SJSA1 (cell line): ENCODE measurements at regions not wholly inside any gene's neighbourhood (a gene's known extent, or its start where the extent isn't known, plus 50 kb on each side); places are given as distances from the start of the nearest gene placed in this dataset.
A peak's percentile ranks its signal among the peaks of the same experiment; 100 is the strongest.

ENCODE experiments used
- DNase-seq, 2 experiments: peaks; one replicate each; pipeline ENCODE4 v3.0.0-alpha.2; 2015 to 2020; ENCODE audit warnings: low spot score in 2 of 2, low read depth in 1 of 2
- H3K27ac ChIP-seq: fragments of 250-450 bp; sonication (Bioruptor Pico); 2 replicates; pipeline ENCODE4 v1.5.1; 2020; ENCODE audit warnings: mild to moderate bottlenecking, moderate library complexity
- H3K27me3 ChIP-seq: fragments of 250-450 bp; sonication (Bioruptor Pico); replicated peaks from 2 replicates; pipeline ENCODE4 v1.5.1; 2020; ENCODE audit warnings: mild to moderate bottlenecking, moderate library complexity
- H3K36me3 ChIP-seq: fragments of 250-450 bp; sonication (Bioruptor Pico); 2 replicates; pipeline ENCODE4 v1.5.1; 2020; ENCODE audit warnings: mild to moderate bottlenecking
- H3K4me1 ChIP-seq: fragments of 250-450 bp; sonication (Bioruptor Pico); replicated peaks from 2 replicates; pipeline ENCODE4 v1.6.1; 2021; ENCODE audit warnings: mild to moderate bottlenecking
- H3K4me3 ChIP-seq: fragments of 250-450 bp; sonication (Bioruptor Pico); 2 replicates; pipeline ENCODE4 v1.5.1; 2020; ENCODE audit warnings: mild to moderate bottlenecking
- H3K9me3 ChIP-seq: fragments of 250-450 bp; sonication (Bioruptor Pico); replicated peaks from 2 replicates; pipeline ENCODE4 v1.5.1; 2020; ENCODE audit warnings: mild to moderate bottlenecking

DNA sequence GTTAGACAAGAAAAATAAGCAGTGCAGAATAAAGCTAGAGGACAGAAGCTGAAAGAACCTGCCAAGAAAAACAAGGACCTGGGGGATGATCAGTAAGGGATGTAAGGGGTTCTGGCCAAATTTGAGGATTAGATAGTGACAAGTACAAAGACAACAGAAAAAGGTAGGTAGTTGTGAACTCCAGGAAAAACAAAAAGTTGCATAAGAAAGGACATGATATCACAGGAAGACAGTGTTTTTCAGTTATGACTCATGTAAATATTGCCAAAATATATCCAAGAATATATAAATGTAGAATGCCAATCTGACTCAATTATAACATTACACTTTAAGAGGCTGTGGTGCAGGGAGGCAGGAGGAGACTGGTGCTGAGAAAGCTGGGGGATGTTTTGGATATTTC, 209.8 kb upstream of the SH3BP4 start:
- Histone ChIP-seq H3K27ac (no peak overlapping the region), H3K4me3 (no peak overlapping the region), H3K27me3 (no peaks in the 10 kb centered on the region), H3K36me3 (no peaks in the 10 kb centered on the region), H3K4me1 (no peaks in the 10 kb centered on the region), H3K9me3 (no peaks in the 10 kb centered on the region; the same call in 1 of the 2 replicates)
- no peak for DNase-seq

DNA sequence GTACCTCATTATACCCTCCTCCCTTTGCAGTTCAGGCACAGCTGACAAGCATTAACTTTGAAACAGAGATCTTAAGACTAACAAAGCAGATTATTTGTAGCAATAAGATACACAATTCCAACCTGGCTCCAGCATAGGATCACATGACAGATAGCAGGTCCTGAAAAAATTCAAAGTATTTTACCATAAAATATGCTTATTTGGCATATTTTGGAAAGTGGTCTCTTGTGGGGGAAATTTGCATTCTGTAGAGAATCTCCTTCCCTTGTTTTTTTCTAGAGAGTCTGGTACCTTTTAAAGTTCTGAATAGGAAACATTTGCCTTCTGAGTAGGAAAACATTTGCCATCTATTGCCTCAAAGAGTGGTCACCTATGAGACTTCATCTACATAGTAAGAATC, 212.8 kb upstream of the SH3BP4 start:
- H3K9me3 ChIP-seq, result no peaks in the 10 kb centered on the region
- H3K4me3 ChIP-seq, result no peak overlapping the region
- no peaks in the 10 kb centered on the region for H3K27me3 ChIP-seq
- H3K4me1 ChIP-seq, result no peaks in the 10 kb centered on the region
- no peak for DNase-seq
- no peaks in the 10 kb centered on the region for H3K36me3 ChIP-seq
- no peak overlapping the region for H3K27ac ChIP-seq

DNA sequence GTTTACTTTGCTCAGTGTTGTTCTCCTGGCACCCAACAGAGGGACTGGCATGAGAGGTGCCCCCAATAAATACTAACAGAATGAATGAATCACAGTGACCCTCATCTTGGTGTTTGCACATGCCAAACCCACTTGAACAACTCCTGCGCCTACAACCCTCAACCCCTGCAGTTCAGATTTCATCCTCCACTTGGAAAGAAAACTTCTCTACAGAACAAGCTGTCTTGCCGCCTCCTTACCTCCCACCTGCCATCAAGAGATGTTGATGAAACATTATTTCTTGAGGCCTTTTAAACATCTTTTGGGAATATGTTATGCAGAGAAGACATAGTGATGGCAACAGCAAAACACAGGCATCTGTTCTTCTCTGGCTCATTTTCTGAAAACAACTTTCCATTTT, 216.0 kb upstream of the SH3BP4 start:
- Histone ChIP-seq H3K9me3 (no peaks in the 10 kb centered on the region), H3K4me3 (no peak overlapping the region), H3K27ac (no peak overlapping the region), H3K36me3 (no peaks in the 10 kb centered on the region), H3K4me1 (no peaks in the 10 kb centered on the region), H3K27me3 (no peaks in the 10 kb centered on the region)
- DNase-seq, result no peak

DNA sequence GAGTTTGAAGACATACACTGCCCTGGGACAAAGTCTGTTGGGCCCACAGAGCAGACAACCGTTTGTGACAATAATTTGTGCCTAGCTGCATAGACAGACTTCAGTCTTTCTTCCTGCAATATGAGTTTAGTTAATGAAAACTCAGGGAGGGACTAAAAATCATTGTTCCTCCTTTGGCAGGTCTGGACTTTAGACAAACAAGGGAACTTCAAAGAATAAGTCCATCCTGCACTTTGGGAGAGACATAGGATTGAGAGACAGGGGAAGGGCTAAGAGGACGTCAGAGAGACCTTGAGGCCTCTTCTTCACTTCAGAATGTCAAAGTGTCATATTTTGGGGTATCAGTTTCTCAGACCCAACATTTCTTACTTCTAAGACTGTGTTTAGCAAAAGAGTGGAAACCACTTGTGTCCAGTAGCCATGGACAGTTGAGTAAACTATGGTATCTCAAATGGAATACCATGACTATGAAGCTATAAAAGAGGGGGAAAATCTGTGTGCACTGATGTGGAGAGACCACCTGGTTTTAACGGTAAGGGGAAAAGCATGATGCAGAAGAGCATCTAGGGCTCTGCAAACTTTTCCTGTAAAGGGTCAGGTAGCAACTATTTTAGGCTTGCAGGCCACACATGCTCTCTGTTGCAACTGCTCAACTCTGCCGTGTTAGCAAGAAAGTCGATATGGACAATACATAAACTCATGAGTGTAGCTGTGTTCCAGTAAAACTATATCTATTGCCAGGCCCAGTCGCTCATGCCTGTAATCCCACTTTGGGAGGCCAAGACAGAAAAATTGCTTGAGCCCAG, 217.8 kb upstream of the SH3BP4 start:
- no peak for DNase-seq
- Histone ChIP-seq H3K27ac (no peak overlapping the region), H3K36me3 (no peaks in the 10 kb centered on the region), H3K9me3 (no peaks in the 10 kb centered on the region), H3K27me3 (no peaks in the 10 kb centered on the region), H3K4me1 (0 out of 2 replicates have a peak, but pooled peaks cover 4% of the 10 kb centered on the region), H3K4me3 (no peak overlapping the region)

DNA sequence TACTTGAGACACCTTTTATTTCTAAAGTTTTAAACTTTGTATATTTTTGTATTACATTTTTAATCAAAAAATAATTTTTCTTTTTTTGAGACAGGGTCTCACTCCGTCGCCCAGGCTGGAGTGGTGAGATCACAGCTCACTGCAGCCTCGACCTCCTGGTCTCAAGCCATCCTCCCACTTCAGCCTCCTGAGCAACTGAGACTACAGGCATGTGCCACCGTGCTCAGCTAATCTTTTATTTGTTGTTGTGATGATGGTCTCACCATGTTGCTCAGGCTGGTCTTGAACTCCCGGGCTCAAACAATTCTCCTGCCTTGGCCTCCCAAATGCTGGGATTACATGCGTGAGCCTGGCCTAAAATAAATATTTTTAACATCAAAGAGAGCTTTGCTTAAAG, 218.7 kb upstream of the SH3BP4 start:
- no peaks in the 10 kb centered on the region for H3K9me3 ChIP-seq

DNA sequence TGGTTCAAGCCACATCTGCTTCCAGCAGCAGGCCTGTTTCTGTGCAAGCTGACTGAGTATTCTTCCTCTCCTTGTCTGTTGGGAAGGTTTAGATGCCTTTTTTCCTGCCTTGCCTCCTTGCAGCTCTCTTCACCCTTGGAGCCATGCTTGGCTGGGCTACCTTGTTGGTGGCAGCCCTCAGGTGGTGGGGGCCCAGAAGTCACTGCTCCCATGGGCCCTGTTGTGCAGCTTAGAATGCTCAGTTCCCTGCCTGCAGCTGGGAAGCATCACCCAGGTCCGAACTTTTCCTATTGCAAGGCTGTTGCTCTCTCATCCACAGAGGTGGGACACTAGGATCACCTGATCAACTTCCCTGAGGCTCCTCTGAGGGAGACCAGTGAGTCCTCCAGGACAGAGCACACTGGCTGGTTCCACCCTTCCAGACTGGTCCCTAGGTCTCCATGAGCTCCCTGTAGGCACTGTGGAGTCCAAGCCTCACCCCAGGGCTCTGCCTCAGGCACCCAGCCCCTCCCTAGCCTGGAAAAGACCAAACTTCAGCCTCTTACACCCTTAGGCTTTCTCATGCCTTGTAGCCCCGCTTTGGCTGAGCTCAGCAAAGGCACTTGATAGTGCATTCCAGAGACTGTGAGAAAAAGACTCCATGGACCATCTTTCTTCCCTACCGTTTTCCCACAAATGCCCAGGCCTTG, 219.3 kb upstream of the SH3BP4 start:
- no peaks in the 10 kb centered on the region for H3K36me3 ChIP-seq
- DNase-seq, result no peak
- H3K9me3 ChIP-seq, result no peaks in the 10 kb centered on the region
- H3K4me3 ChIP-seq, result no peak overlapping the region
- H3K27me3 ChIP-seq, result no peaks in the 10 kb centered on the region
- H3K4me1 ChIP-seq, result 0 out of 2 replicates have a peak, but pooled peaks cover 4% of the 10 kb centered on the region
- no peak overlapping the region for H3K27ac ChIP-seq

More for the DNA sequence above, 218.7 kb upstream of the SH3BP4 start:
- Histone ChIP-seq H3K36me3 (no peaks in the 10 kb centered on the region), H3K4me3 (no peak overlapping the region), H3K27me3 (no peaks in the 10 kb centered on the region), H3K4me1 (0 out of 2 replicates have a peak, but pooled peaks cover 4% of the 10 kb centered on the region), H3K27ac (no peak overlapping the region)
- DNase-seq, result no peak

DNA sequence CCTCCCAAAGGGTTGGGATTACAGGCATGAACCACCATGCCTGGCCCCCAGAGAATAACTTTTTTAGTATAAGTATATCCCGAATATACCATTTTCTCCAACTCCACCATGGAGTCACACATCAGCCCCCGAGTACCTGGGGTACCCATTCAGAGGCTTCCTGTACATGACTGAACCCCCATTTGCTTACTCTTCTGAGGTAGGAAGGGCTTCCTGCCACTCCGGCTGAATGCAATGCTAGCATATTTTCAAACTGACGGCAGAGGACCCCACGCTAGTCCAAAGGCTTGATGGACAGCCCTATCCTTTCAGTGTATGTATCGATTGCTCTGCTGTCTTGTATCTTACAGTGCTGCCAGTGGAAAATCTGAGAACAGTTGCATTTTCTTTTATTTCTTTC, 220.6 kb upstream of the SH3BP4 start:
- no peaks in the 10 kb centered on the region for H3K27me3 ChIP-seq
- peaks cover 4% of the 10 kb centered on the region; the same call in 1 of the 2 replicates for H3K4me1 ChIP-seq
- DNase-seq, result no peak
- H3K36me3 ChIP-seq, result no peaks in the 10 kb centered on the region
- H3K4me3 ChIP-seq, result no peak overlapping the region
- H3K9me3 ChIP-seq, result no peaks in the 10 kb centered on the region; the same call in 1 of the 2 replicates
- no peak overlapping the region for H3K27ac ChIP-seq

DNA sequence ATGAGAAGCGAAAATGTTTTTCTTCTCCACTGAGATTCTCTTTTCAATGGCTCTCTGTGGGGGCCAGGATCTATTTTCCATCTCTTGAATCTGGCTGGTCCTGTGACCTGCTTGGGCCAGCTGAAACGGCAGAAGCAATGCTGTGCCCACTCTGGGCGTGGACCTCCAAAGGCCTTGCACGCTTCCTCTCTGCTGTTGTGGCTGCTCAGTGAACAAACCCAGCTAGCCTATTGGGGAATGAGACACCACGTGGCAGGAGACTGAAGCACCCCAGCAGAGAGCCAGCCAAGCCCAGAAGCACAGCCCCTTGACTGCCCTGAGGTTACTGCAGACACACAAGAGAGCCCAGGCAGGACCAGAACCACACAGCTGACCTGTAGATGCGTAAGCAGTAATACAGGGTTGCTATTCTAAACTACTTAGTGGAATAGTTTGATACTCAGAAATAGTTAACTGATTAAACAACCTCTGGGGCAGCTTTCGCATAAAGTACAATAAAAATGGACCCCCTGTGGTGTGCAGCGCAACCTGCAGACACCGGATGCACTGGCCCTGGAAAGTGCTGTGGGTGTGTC, 221.7 kb upstream of the SH3BP4 start:
- Histone ChIP-seq H3K9me3 (peaks cover 2% of the 10 kb centered on the region; the same call in 1 of the 2 replicates), H3K4me3 (no peak overlapping the region), H3K4me1 (peaks cover 15% of the 10 kb centered on the region), H3K27me3 (no peaks in the 10 kb centered on the region), H3K27ac (no peak overlapping the region), H3K36me3 (no peaks in the 10 kb centered on the region)
- no peak for DNase-seq

DNA sequence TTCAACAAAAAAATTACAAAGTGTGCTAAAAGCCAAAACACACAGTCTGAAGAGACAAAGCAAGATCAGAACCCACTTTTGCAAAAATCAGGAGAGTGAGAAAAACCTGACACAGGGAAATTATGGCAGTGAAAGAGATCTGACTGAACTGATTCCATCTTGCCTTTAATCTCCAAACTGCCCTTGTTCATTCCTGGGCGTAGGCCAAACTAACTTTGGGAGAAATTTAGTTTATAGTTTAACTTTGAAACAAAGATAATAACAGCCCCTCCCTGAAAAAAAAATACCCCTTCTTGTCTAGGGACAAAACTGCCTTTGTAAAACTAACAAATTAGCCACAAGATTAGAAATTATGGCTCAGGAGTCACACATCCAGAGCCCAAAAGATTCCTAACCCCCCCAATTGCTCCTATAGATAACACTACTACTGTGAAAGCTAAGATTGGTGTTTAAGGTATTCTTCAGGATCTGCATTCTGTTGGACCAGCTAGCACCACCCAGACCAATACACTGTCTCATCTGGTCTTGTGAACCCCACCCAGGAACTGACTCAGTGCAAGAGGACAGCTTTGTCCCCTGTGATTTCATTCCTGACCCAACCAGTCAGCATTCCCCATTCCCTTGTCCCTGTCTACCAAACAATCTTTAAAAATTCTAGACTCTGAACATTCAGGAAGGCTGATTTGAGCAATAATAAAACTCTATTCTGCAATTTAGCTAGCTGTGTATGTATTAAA, 226.1 kb upstream of the SH3BP4 start:
- no peak for DNase-seq

DNA sequence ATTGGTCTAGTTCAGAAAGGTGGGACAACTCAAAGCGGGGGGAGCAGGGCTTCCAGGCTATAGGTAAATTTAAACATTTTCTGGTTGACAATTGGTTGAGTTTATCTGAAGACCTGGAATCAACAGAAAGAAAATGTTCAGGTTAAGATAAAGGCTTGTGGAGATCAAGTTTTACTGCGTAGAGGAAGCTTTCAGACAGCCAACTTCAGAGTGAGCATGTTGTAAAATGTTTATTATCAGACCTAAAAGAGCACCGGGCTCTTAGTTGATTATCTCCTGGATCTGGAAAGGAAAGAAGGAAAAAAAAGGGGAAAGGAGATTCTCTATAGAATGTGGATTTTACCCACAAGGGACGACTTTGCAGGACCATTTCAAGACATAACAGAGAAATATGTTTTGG, 227.0 kb upstream of the SH3BP4 start:
- H3K9me3 ChIP-seq, result peaks cover 2% of the 10 kb centered on the region; the same call in 1 of the 2 replicates
- H3K4me1 ChIP-seq, result peaks cover 13% of the 10 kb centered on the region
- H3K27me3 ChIP-seq, result no peaks in the 10 kb centered on the region
- no peak overlapping the region for H3K27ac ChIP-seq
- H3K4me3 ChIP-seq, result no peak overlapping the region
- no peak for DNase-seq
- no peaks in the 10 kb centered on the region for H3K36me3 ChIP-seq

More for the DNA sequence above, 226.1 kb upstream of the SH3BP4 start:
- Histone ChIP-seq H3K36me3 (no peaks in the 10 kb centered on the region), H3K9me3 (peaks cover 2% of the 10 kb centered on the region; the same call in 1 of the 2 replicates), H3K27me3 (no peaks in the 10 kb centered on the region), H3K4me3 (no peak overlapping the region), H3K4me1 (peaks cover 16% of the 10 kb centered on the region), H3K27ac (peak overlapping the region; percentile 37)

DNA sequence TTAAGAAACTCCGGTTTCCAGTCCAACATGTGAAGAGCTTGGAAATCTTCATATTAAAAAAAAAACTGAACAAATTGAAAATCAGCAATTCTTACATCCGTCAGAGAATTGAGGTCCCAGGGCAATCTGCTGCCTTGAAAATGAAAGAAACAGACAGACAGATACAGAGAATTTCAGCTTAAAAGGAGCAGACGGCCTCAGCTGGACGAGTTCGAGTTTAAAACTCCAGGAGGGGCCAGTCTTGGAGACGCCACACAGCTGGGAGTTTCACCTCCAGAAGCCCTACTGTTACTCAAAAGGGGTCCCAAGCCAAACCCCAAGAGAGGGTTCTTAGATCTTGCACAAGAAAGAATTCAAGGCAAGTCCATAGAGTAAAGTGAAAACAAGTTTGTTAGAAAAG, 226.5 kb upstream of the ARL4C start:
- H3K27me3 ChIP-seq, result no peaks in the 10 kb centered on the region
- peaks cover 12% of the 10 kb centered on the region for H3K4me1 ChIP-seq
- no peak overlapping the region for H3K4me3 ChIP-seq
- no peak for DNase-seq
- peaks cover 2% of the 10 kb centered on the region; the same call in 1 of the 2 replicates for H3K9me3 ChIP-seq
- no peaks in the 10 kb centered on the region for H3K36me3 ChIP-seq
- H3K27ac ChIP-seq, result no peak overlapping the region

DNA sequence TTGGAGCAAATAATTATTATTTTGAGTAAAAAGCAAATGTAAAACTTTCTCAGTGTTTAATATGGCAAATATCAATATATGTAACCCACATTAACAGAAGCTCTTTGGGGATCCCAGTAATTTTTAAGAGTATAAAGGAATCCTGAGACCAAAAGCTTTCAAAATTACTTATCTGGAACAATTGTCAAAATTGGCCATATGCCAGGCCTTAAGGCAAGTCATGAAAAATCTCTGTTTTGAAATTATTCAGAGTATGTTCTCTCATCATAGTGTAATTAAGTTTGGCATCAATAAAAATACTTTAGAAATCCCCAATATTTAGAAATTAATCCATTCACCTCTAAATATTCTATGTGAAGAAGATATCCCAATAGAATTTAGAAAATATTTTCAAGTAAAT, 225.3 kb upstream of the ARL4C start:
- Histone ChIP-seq H3K4me3 (no peak overlapping the region), H3K9me3 (peaks cover 2% of the 10 kb centered on the region; the same call in 1 of the 2 replicates), H3K36me3 (no peaks in the 10 kb centered on the region), H3K27me3 (no peaks in the 10 kb centered on the region), H3K27ac (no peak overlapping the region), H3K4me1 (peaks cover 12% of the 10 kb centered on the region)
- no peak for DNase-seq

DNA sequence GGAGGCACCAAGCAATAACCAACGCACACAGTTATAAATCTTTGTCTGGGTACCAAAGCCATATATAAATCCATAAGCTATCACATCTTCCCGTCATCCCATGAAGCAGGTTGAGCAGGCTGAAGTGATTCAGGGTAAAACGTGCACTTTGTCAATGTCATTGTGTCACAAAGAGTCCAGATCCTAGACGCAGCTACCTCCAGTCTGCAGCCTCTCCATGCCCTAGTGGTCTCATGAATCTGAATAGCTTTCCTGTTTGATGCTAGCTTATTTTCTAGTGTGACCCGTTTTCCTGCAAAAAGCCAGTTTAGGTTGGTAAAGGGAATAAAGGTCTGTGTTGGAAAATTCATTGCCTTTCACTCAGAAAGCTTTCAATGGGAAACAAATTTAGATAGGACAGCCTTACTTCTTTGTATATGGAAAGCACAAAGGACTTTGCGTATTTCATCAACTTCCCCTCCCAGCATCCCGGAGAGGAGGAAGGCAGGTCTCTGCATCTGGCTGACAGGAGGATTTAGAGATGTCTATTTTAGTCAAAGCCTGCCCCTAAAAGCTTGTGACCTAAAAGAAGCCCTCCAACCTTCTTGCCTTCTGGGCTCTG, 222.3 kb upstream of the ARL4C start:
- no peaks in the 10 kb centered on the region for H3K9me3 ChIP-seq
- no peak overlapping the region for H3K4me3 ChIP-seq
- no peaks in the 10 kb centered on the region for H3K27me3 ChIP-seq
- H3K36me3 ChIP-seq, result no peaks in the 10 kb centered on the region
- H3K27ac ChIP-seq, result no peak overlapping the region
- no peak for DNase-seq
- H3K4me1 ChIP-seq, result no peaks in the 10 kb centered on the region
